ENCODE measurements at regions not wholly inside any gene's neighbourhood (a gene's known extent, or its start where the extent isn't known, plus 50 kb on each side); places are given as distances from the start of the nearest gene placed in this dataset.

- Histone ChIP-seq H3K4me2 (ENCODE audit: control insufficient read depth, insufficient read depth) (no peak overlapping the region), H3K79me2 (ENCODE audit: control insufficient read depth, insufficient read depth, low read length) (no peaks in the 10 kb centered on the region), H3K4me1 (ENCODE audit: control insufficient read depth, insufficient read depth, low read length) (no peaks in the 10 kb centered on the region), H4K20me1 (ENCODE audit: control insufficient read depth, insufficient read depth) (no peaks in the 10 kb centered on the region), H3K9ac (ENCODE audit: control insufficient read depth, insufficient read depth, low read length) (no peak overlapping the region), H3K9me3 (replicated peaks; ENCODE audit: control insufficient read depth, insufficient read depth, low read length) (no peaks in the 10 kb centered on the region), H2AFZ (ENCODE audit: control insufficient read depth, low read depth, low read length) (no peak overlapping the region), H3K4me3 (no peak overlapping the region), H3K36me3 (ENCODE audit: control insufficient read depth in 2 of 2, insufficient read depth in 2 of 2, low read length in 1 of 2) (no peaks in the 10 kb centered on the region), H3K27ac (ENCODE audit: control insufficient read depth, insufficient read depth) (no peak overlapping the region), H3K27me3 (replicated peaks in 1 of 2; ENCODE audit: control insufficient read depth in 2 of 2, insufficient read depth in 2 of 2, low read length in 1 of 2) (no peaks in the 10 kb centered on the region)
- BruUV-seq (replicated peaks), result no TSS peak
- ChIA-PET POLR2A (no interaction called here), CTCF (interaction anchor here (0.6 to 1.2 kb wide), 3 partner anchors 10 to 55 kb away, joined by 3 read pairs; no protein-coding TSS in a partner anchor), RAD21 (ENCODE audit: unreplicated experiment) (interaction anchor here (1.0 kb wide), 1 partner anchor 9 kb away, joined by 3 read pairs; no protein-coding TSS in a partner anchor), SMC1A (ENCODE audit: uncharacterized antibody, unreplicated experiment) (interaction anchor here (0.6 to 1.3 kb wide), 6 partner anchors 10 to 589 kb away, joined by 3 to 4 read pairs (median 3); no protein-coding TSS in a partner anchor)
- intact Hi-C loops (cut with micrococcal nuclease; ENCODE audit: unreplicated experiment) (no loop called here), in situ Hi-C loops (cut with MboI) (no loop called here)
- WGBS (ENCODE audit: insufficient coverage, insufficient replicate concordance, low lambda C conversion rate, missing lambda C conversion rate), result 0% methylated on average over 1 of the region's 1 CpG
- no peak for DNase-seq (ENCODE audit: low read depth, low spot score)
- no peak for FAIRE-seq
- ATAC-seq, result no peak
- TF ChIP-seq ZBTB4 (CRISPR knock-in tag; IDR thresholded peaks at IDR 0.05), result no peak
- TF ChIP-seq NBN (IDR thresholded peaks at IDR 0.05), result no peak
- no peak for TF ChIP-seq EZH2 (IDR thresholded peaks at IDR 0.05; ENCODE audit: borderline replicate concordance, control insufficient read depth, low read depth, low read length)
- TF ChIP-seq EP300 (IDR thresholded peaks at IDR 0.05; ENCODE audit: borderline replicate concordance in 1 of 2, control insufficient read depth in 1 of 2, low read depth in 2 of 2, low read length in 2 of 2), result no peak
- no peak for TF ChIP-seq HDAC2 (IDR thresholded peaks at IDR 0.05)
- no peak for TF ChIP-seq LARP7 (IDR thresholded peaks at IDR 0.05)
- no peak for TF ChIP-seq CBX5 (IDR thresholded peaks at IDR 0.05; ENCODE audit: low read depth)
- TF ChIP-seq NR2C1 (IDR thresholded peaks at IDR 0.05), result no peak
- TF ChIP-seq ZNF687 (IDR thresholded peaks at IDR 0.05), result no peak
- TF ChIP-seq, protein P1, sequence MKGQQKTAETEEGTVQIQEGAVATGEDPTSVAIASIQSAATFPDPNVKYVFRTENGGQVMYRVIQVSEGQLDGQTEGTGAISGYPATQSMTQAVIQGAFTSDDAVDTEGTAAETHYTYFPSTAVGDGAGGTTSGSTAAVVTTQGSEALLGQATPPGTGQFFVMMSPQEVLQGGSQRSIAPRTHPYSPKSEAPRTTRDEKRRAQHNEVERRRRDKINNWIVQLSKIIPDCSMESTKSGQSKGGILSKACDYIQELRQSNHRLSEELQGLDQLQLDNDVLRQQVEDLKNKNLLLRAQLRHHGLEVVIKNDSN (IDR thresholded peaks at IDR 0.05; ENCODE audit: borderline replicate concordance, extremely low read length, insufficient read depth, low read depth, low read length), result no peak
- TF ChIP-seq, protein P2, sequence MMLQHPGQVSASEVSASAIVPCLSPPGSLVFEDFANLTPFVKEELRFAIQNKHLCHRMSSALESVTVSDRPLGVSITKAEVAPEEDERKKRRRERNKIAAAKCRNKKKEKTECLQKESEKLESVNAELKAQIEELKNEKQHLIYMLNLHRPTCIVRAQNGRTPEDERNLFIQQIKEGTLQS (IDR thresholded peaks at IDR 0.05; ENCODE audit: borderline replicate concordance, extremely low read depth, low read depth, low read length), result no peak
- no peak for TF ChIP-seq NR2C2 (IDR thresholded peaks at IDR 0.05; ENCODE audit: borderline replicate concordance, control insufficient read depth, insufficient read length, low read depth)
- TF ChIP-seq, protein P3, sequence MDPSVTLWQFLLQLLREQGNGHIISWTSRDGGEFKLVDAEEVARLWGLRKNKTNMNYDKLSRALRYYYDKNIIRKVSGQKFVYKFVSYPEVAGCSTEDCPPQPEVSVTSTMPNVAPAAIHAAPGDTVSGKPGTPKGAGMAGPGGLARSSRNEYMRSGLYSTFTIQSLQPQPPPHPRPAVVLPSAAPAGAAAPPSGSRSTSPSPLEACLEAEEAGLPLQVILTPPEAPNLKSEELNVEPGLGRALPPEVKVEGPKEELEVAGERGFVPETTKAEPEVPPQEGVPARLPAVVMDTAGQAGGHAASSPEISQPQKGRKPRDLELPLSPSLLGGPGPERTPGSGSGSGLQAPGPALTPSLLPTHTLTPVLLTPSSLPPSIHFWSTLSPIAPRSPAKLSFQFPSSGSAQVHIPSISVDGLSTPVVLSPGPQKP (IDR thresholded peaks at IDR 0.05; ENCODE audit: low read depth, low read length), result no peak
Measured at GRCh38 chr3:148204131-148204530, 493.6 kb upstream of the AGTR1 start.
